ENCODE measurements at regions not wholly inside any gene's neighbourhood (a gene's known extent, or its start where the extent isn't known, plus 50 kb on each side); places are given as distances from the start of the nearest gene placed in this dataset.
A peak's percentile ranks its signal among the peaks of the same experiment; 100 is the strongest.

GRCh38 chr12:107308310-107308709, 215.0 kb upstream of the CRY1 start (continued):
- TF ChIP-seq, protein P1, sequence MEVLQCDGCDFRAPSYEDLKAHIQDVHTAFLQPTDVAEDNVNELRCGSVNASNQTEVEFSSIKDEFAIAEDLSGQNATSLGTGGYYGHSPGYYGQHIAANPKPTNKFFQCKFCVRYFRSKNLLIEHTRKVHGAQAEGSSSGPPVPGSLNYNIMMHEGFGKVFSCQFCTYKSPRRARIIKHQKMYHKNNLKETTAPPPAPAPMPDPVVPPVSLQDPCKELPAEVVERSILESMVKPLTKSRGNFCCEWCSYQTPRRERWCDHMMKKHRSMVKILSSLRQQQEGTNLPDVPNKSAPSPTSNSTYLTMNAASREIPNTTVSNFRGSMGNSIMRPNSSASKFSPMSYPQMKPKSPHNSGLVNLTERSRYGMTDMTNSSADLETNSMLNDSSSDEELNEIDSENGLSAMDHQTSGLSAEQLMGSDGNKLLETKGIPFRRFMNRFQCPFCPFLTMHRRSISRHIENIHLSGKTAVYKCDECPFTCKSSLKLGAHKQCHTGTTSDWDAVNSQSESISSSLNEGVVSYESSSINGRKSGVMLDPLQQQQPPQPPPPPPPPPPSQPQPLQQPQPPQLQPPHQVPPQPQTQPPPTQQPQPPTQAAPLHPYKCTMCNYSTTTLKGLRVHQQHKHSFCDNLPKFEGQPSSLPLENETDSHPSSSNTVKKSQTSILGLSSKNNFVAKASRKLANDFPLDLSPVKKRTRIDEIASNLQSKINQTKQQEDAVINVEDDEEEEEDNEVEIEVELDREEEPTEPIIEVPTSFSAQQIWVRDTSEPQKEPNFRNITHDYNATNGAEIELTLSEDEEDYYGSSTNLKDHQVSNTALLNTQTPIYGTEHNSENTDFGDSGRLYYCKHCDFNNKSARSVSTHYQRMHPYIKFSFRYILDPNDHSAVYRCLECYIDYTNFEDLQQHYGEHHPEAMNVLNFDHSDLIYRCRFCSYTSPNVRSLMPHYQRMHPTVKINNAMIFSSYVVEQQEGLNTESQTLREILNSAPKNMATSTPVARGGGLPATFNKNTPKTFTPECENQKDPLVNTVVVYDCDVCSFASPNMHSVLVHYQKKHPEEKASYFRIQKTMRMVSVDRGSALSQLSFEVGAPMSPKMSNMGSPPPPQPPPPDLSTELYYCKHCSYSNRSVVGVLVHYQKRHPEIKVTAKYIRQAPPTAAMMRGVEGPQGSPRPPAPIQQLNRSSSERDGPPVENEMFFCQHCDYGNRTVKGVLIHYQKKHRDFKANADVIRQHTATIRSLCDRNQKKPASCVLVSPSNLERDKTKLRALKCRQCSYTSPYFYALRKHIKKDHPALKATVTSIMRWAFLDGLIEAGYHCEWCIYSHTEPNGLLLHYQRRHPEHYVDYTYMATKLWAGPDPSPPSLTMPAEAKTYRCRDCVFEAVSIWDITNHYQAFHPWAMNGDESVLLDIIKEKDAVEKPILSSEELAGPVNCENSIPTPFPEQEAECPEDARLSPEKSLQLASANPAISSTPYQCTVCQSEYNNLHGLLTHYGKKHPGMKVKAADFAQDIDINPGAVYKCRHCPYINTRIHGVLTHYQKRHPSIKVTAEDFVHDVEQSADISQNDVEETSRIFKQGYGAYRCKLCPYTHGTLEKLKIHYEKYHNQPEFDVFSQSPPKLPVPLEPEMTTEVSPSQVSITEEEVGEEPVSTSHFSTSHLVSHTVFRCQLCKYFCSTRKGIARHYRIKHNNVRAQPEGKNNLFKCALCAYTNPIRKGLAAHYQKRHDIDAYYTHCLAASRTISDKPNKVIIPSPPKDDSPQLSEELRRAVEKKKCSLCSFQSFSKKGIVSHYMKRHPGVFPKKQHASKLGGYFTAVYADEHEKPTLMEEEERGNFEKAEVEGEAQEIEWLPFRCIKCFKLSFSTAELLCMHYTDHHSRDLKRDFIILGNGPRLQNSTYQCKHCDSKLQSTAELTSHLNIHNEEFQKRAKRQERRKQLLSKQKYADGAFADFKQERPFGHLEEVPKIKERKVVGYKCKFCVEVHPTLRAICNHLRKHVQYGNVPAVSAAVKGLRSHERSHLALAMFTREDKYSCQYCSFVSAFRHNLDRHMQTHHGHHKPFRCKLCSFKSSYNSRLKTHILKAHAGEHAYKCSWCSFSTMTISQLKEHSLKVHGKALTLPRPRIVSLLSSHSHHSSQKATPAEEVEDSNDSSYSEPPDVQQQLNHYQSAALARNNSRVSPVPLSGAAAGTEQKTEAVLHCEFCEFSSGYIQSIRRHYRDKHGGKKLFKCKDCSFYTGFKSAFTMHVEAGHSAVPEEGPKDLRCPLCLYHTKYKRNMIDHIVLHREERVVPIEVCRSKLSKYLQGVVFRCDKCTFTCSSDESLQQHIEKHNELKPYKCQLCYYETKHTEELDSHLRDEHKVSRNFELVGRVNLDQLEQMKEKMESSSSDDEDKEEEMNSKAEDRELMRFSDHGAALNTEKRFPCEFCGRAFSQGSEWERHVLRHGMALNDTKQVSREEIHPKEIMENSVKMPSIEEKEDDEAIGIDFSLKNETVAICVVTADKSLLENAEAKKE (CRISPR knock-in tag; IDR thresholded peaks at IDR 0.05), result no peak
- TF ChIP-seq ZNF331 (CRISPR knock-in tag; IDR thresholded peaks at IDR 0.05; ENCODE audit: low read depth) (no peak), CREB1 (CRISPR knock-in tag; IDR thresholded peaks at IDR 0.05; ENCODE audit: low read depth) (no peak), JUNB (IDR thresholded peaks at IDR 0.05; ENCODE audit: unreplicated experiment) (no peak)
- TF ChIP-seq, protein P2, sequence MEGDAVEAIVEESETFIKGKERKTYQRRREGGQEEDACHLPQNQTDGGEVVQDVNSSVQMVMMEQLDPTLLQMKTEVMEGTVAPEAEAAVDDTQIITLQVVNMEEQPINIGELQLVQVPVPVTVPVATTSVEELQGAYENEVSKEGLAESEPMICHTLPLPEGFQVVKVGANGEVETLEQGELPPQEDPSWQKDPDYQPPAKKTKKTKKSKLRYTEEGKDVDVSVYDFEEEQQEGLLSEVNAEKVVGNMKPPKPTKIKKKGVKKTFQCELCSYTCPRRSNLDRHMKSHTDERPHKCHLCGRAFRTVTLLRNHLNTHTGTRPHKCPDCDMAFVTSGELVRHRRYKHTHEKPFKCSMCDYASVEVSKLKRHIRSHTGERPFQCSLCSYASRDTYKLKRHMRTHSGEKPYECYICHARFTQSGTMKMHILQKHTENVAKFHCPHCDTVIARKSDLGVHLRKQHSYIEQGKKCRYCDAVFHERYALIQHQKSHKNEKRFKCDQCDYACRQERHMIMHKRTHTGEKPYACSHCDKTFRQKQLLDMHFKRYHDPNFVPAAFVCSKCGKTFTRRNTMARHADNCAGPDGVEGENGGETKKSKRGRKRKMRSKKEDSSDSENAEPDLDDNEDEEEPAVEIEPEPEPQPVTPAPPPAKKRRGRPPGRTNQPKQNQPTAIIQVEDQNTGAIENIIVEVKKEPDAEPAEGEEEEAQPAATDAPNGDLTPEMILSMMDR (conservative IDR thresholded peaks at IDR 0.05; ENCODE audit: low read depth in 2 of 2), result no peak

DNA sequence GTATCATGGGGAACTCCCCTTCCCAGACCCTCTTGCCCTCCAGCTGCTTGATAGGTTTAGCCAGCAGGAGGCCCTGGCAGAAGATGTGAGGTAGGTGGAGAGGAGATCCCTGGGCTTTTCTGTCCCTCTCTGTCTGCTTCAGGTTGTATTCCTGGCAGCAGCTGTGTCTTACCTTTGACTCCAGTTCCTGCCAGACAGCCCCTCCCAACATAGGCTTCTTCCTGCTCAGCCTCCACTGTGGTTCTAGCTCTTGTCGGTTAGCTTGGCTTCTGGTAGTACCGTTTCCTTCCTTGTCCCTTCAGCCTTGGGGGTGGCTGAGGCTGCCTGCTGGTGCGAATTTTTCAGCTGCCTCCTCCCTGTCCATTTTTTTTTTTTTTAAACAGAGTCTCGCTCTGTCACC, 215.7 kb upstream of the CRY1 start:
- 0 out of 2 replicates have a peak overlapping the region, but pooled peaks have one; percentile 58 for H2AFZ ChIP-seq
- DNase-seq (ENCODE audit: low spot score), result no peak
- no peak overlapping the region for H3K27ac ChIP-seq (ENCODE audit: low read depth)
- ATAC-seq, result no peak
- TF ChIP-seq ETS1 (IDR thresholded peaks at IDR 0.05), result no peak
- no peak for TF ChIP-seq CREB1 (CRISPR knock-in tag; IDR thresholded peaks at IDR 0.05; ENCODE audit: low read depth)
- TF ChIP-seq ZNF331 (CRISPR knock-in tag; IDR thresholded peaks at IDR 0.05; ENCODE audit: low read depth), result no peak
- peaks cover 13% of the 10 kb centered on the region for H3K4me1 ChIP-seq (ENCODE audit: insufficient read depth)
- no peaks in the 10 kb centered on the region for H3K79me2 ChIP-seq (replicated peaks; ENCODE audit: insufficient read depth)
- no peaks in the 10 kb centered on the region for H3K27me3 Mint-ChIP-seq (ENCODE audit: insufficient read depth, low read depth, poor library complexity)
- no peak overlapping the region for H3K4me3 Mint-ChIP-seq
- H3K27ac Mint-ChIP-seq, result no peak overlapping the region
- no peaks in the 10 kb centered on the region for H4K20me1 ChIP-seq (replicated peaks; ENCODE audit: insufficient read depth)
- H3K4me1 Mint-ChIP-seq, result peaks cover 12% of the 10 kb centered on the region
- H3K27me3 ChIP-seq (ENCODE audit: insufficient read depth), result no peaks in the 10 kb centered on the region
- no peaks in the 10 kb centered on the region for H3K36me3 Mint-ChIP-seq (ENCODE audit: low read depth)
- H3K9me3 Mint-ChIP-seq, result no peaks in the 10 kb centered on the region
- no peaks in the 10 kb centered on the region for H3K36me3 ChIP-seq (ENCODE audit: insufficient read depth)
- no peaks in the 10 kb centered on the region for H3F3A ChIP-seq (replicated peaks; ENCODE audit: low read depth)
- peaks cover 8% of the 10 kb centered on the region; the same call in 1 of the 2 replicates for H3K9me2 ChIP-seq (ENCODE audit: insufficient read depth)
- H3K4me2 ChIP-seq, result no peak overlapping the region
- H3K4me3 ChIP-seq, result no peak overlapping the region

Data from GM23338 (cell line).